Common myeloid progenitor, CD34-positive (primary cell): ENCODE measurements at regions not wholly inside any gene's neighbourhood (a gene's known extent, or its start where the extent isn't known, plus 50 kb on each side); places are given as distances from the start of the nearest gene placed in this dataset.

Experiments used
- CTCF ChIA-PET: fragments of 350-600 bp; sonication (Branson Sonifier 250); formaldehyde crosslinking; loops from one replicate; lab custom pipeline; 2021; ENCODE audit warnings: antibody characterized with exemption; lab: Charles Lee
- POLR2A ChIA-PET: fragments of 350-600 bp; sonication (Branson Sonifier 250); formaldehyde crosslinking; loops from one replicate; lab custom pipeline; 2021; ENCODE audit warnings: antibody characterized with exemption; lab: Charles Lee
- DNase-seq, 3 donors: peaks; one replicate each; pipeline versions ENCODE4 v3.0.0 to v3.0.0-alpha.2; 2013
- H3K27ac ChIP-seq, 2 experiments: 1 replicate in 1 of 2; 2 replicates in 1 of 2; pipeline ENCODE4 v1.7.0; 2013; ENCODE audit warnings: inconsistent platforms in 2 of 2, low read length in 2 of 2, mild to moderate bottlenecking in 2 of 2, low read depth in 1 of 2, moderate library complexity in 1 of 2; ENCODE audit not compliant: severe bottlenecking in 2 of 2, insufficient read depth in 1 of 2, poor library complexity in 1 of 2
- H3K27me3 ChIP-seq, 5 experiments: replicated peaks in 2 of 5; 1 replicate in 3 of 5; 2 replicates in 2 of 5; pipeline versions ENCODE4 v1.6.1 to v1.7.0; 2013; ENCODE audit warnings: low read length in 4 of 5, mild to moderate bottlenecking in 2 of 5, moderate library complexity in 2 of 5, inconsistent platforms in 1 of 5; ENCODE audit not compliant: insufficient read depth in 5 of 5, control insufficient read depth in 4 of 5
- H3K36me3 ChIP-seq, 4 experiments: 1 replicate in 2 of 4; 2 replicates in 2 of 4; pipeline versions ENCODE4 v1.6.1 to v1.7.0; 2013; ENCODE audit warnings: low read length in 3 of 4, control low read depth in 1 of 4, mild to moderate bottlenecking in 1 of 4; ENCODE audit not compliant: control insufficient read depth in 4 of 4, insufficient read depth in 4 of 4
- H3K4me1 ChIP-seq, 4 experiments: 1 replicate in 3 of 4; 2 replicates in 1 of 4; pipeline versions ENCODE4 v1.6.1 to v1.7.1; 2013; ENCODE audit warnings: low read length in 3 of 4, mild to moderate bottlenecking in 3 of 4, control low read depth in 1 of 4, inconsistent platforms in 1 of 4, moderate library complexity in 1 of 4; ENCODE audit not compliant: control insufficient read depth in 4 of 4, insufficient read depth in 4 of 4; ENCODE audit errors: control extremely low read depth in 1 of 4
- H3K4me3 ChIP-seq, 7 experiments: 1 replicate in 4 of 7; 2 replicates in 3 of 7; pipeline versions ENCODE4 v1.5.1 to v1.7.0; 2013; ENCODE audit warnings: mild to moderate bottlenecking in 7 of 7, low read length in 6 of 7, moderate library complexity in 6 of 7, inconsistent platforms in 2 of 7, low read depth in 2 of 7, control low read depth in 1 of 7; ENCODE audit not compliant: insufficient read depth in 4 of 7, control insufficient read depth in 1 of 7; ENCODE audit errors: extremely low read depth in 1 of 7
- H3K9me3 ChIP-seq, 5 experiments: 1 replicate in 4 of 5; 2 replicates in 1 of 5; pipeline versions ENCODE4 v1.6.1 to v1.7.1; 2013; ENCODE audit warnings: low read length in 4 of 5, mild to moderate bottlenecking in 2 of 5, inconsistent platforms in 1 of 5, low read depth in 1 of 5, moderate library complexity in 1 of 5; ENCODE audit not compliant: control insufficient read depth in 4 of 5, insufficient read depth in 2 of 5; ENCODE audit errors: control extremely low read depth in 1 of 5
- WGBS: methylation state at CpG from one replicate; pipeline ENCODE4 v1.1.5; 2013; ENCODE audit not compliant: insufficient coverage; 5-methylcytosine and 5-hydroxymethylcytosine counted together

DNA sequence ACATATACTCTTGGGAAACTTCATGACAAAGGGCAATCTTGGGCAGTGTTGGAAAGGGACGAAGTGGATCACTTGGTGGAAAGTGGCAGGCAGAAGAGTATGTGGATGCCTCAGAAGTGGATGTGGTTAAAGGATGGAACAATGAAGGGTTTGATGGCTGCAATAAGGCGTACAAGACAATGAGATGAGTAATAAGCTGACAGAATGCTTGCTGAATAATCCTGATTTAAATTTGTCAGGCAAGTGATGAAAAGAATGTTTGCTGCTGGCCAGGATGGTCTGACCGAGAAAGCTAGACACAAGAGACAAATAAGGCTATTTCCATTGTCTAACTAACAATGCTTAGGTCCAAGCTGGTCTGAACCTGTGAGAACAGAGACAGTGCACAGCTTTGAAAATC lies 61.6 kb upstream of the CEP85L start:
- POLR2A ChIA-PET: no interaction called here

DNA sequence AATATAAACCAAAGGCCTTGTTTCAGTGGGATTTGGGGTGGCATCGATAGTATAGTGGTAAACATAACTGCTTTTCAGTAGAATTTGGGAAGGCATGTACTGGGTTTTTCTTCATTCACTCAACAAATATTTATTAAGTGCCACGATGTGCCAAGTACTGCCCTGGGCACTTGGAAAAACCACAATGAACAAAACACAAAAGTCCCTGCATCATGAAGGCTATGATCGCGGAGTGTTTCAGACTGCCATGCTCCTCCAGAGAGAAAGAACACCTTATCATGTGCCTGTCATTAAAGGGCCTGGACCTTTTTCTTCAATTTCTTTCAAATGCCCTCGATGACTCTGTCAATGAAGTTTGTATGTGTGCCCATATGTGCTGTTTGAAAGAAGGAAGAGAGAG lies 59.2 kb upstream of the CEP85L start:
- Histone ChIP-seq H3K9me3 (no peaks in the 10 kb centered on the region), H3K36me3 (no peaks in the 10 kb centered on the region), H3K4me1 (peaks cover 14 to 59% (median 31%) of the 10 kb centered on the region in 4 experiments), H3K27me3 (no peaks in the 10 kb centered on the region), H3K4me3 (no peak overlapping the region), H3K27ac (no peak overlapping the region)
- DNase-seq: no peak
- no CpG with 5 or more reads among the region's 5 CpGs for WGBS
- ChIA-PET CTCF (interaction anchor here (1.2 to 3.9 kb wide), 2 partner anchors 12 to 27 kb away, joined by 3 to 17 read pairs; no protein-coding TSS in a partner anchor), POLR2A (no interaction called here)

More for the DNA sequence above, 61.6 kb upstream of the CEP85L start:
- CTCF ChIA-PET: interaction anchor here (1.9 to 2.2 kb wide), 2 partner anchors 16 to 63 kb away, joined by 6 read pairs; no protein-coding TSS in a partner anchor
- 100% methylated on average over 3 of the region's 3 CpGs for WGBS
- H3K27ac ChIP-seq: no peak overlapping the region
- H3K4me1 ChIP-seq: peaks cover 14 to 35% (median 23%) of the 10 kb centered on the region in 4 experiments
- no peaks in the 10 kb centered on the region for H3K9me3 ChIP-seq
- no peak overlapping the region for H3K4me3 ChIP-seq
- no peaks in the 10 kb centered on the region for H3K27me3 ChIP-seq
- no peaks in the 10 kb centered on the region for H3K36me3 ChIP-seq
- no peak for DNase-seq

GRCh38 chr6:118709859-118710350 lies 58.5 kb upstream of the CEP85L start:
- ChIA-PET POLR2A (no interaction called here), CTCF (interaction anchor here (0.6 to 3.9 kb wide), 5 partner anchors 9 to 183 kb away, joined by 3 to 17 read pairs (median 3); no protein-coding TSS in a partner anchor)
- 0% methylated on average over 2 of the region's 3 CpGs for WGBS
- Histone ChIP-seq H3K36me3 (no peaks in the 10 kb centered on the region), H3K27ac (peak overlapping the region in 1 of 2 experiments; percentile 84), H3K9me3 (no peaks in the 10 kb centered on the region), H3K4me1 (peaks cover 19 to 61% (median 37%) of the 10 kb centered on the region in 4 experiments), H3K27me3 (no peaks in the 10 kb centered on the region), H3K4me3 (peak overlapping the region in 6 of 7 experiments; percentile 57 to 76 (median 69))
- DNase-seq: peak; percentile 40 to 91 (median 84)

DNA sequence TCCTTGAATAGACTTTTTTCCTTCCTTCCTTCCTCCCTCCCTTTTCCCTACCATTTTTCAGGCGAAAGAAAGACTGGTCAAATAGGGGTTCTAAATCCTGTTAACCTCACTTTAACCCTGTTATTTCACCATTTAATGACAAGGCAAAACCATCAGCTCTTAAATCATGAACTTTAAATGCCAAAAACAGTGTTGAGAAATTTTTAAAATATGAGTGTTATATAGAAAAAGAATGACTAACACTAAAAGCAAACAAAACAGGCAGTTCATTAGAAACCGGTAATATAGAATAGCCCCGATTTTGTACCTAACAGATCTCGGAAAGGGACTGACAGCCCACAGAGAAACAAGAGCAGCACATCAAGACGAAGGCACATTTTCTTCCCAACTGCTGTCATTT lies 57.4 kb upstream of the CEP85L start:
- H3K27me3 ChIP-seq: no peaks in the 10 kb centered on the region
- peak overlapping the region in 1 of 2 experiments; percentile 84 for H3K27ac ChIP-seq
- ChIA-PET POLR2A (no interaction called here), CTCF (interaction anchor here (0.6 to 3.9 kb wide), 7 partner anchors 10 to 592 kb away, joined by 3 to 17 read pairs (median 3); no protein-coding TSS in a partner anchor)
- peaks cover 19 to 68% (median 38%) of the 10 kb centered on the region in 4 experiments for H3K4me1 ChIP-seq
- H3K4me3 ChIP-seq: peak overlapping the region; percentile 36 to 76 (median 68)
- no peaks in the 10 kb centered on the region for H3K9me3 ChIP-seq
- H3K36me3 ChIP-seq: no peaks in the 10 kb centered on the region
- no peak for DNase-seq
- WGBS: 25% methylated on average over 3 of the region's 5 CpGs

DNA sequence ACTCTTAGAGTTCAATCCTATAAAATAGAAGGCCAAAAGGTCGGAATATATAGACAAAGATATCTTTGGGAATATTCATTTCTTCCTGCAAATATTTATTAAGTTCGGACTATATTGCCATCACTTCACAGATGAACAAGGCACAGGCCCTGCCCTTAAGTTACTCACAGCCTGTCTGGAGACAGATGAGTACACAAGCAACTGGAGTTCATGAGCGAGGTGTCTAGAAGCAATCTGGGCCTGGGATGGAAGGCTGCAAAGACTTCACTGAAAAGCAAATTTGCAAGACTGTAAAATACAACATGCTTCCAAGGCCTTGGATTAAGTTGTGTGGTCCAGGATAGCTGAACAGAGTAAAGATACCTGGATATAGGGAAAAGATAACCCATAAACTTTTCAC lies 56.7 kb upstream of the CEP85L start:
- POLR2A ChIA-PET: no interaction called here
- H3K4me3 ChIP-seq: peak overlapping the region in 1 of 7 experiments; percentile 70
- H3K9me3 ChIP-seq: no peaks in the 10 kb centered on the region
- no peaks in the 10 kb centered on the region for H3K36me3 ChIP-seq
- H3K27ac ChIP-seq: peak overlapping the region in 1 of 2 experiments; percentile 84
- CTCF ChIA-PET: interaction anchor here (0.9 to 3.9 kb wide), 4 partner anchors 10 to 110 kb away, joined by 3 to 17 read pairs (median 4); no protein-coding TSS in a partner anchor
- WGBS: 100% methylated on average over 2 of the region's 3 CpGs
- peaks cover 19 to 68% (median 38%) of the 10 kb centered on the region in 4 experiments for H3K4me1 ChIP-seq
- no peak for DNase-seq
- H3K27me3 ChIP-seq: no peaks in the 10 kb centered on the region

- Histone ChIP-seq H3K4me1 (peaks cover 19 to 68% (median 38%) of the 10 kb centered on the region in 4 experiments), H3K36me3 (no peaks in the 10 kb centered on the region), H3K9me3 (no peaks in the 10 kb centered on the region), H3K4me3 (no peak overlapping the region), H3K27ac (no peak overlapping the region), H3K27me3 (no peaks in the 10 kb centered on the region)
- CTCF ChIA-PET: interaction anchor here (0.5 to 3.9 kb wide), 8 partner anchors 8 to 43 kb away, joined by 3 to 17 read pairs (median 3); no protein-coding TSS in a partner anchor
- POLR2A ChIA-PET: interaction anchor here (1.2 kb wide), 1 partner anchor 9 kb away, joined by 3 read pairs; no protein-coding TSS in a partner anchor
- no peak for DNase-seq
- 100% methylated on average over 3 of the region's 3 CpGs for WGBS
These were observed 55.3 kb upstream of the CEP85L start for GRCh38 chr6:118706702-118707101.
